GM12875 (cell line): ENCODE measurements at regions not wholly inside any gene's neighbourhood (a gene's known extent, or its start where the extent isn't known, plus 50 kb on each side); places are given as distances from the start of the nearest gene placed in this dataset.

Experiments
- H3K4me3 ChIP-seq: one replicate; pipeline ENCODE4 v1.5.1; 2011; ENCODE audit warnings: low read depth, low read length, control low read depth
- TF ChIP-seq, protein P1 (sequence below): IDR thresholded peaks from 2 replicates; pipeline ENCODE4 v1.5.1; 2011; ENCODE audit warnings: low read depth, mild to moderate bottlenecking, control low read depth, inconsistent platforms, low read length, moderate library complexity, borderline replicate concordance; ENCODE audit not compliant: insufficient read depth

DNA sequence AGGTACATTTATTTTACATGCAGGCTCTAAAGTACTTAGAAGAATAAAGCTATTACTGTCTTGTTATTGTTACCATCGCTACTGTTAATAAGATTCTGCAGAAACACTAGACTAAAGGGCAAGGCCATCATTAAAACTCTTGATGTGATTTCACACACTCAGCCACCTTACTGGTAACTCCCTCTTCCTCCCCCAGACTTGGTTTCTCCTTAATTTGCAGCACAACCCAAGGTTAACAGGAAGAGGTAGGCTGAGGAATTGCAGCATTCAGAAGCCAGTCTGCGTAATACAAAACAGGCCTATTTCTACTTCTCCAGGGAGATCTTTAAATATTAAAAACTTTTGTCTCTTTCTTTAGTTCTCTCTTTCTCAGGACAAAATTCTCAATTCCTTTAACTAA lies 210.3 kb downstream of the BTG1 start:
- TF ChIP-seq, protein P1, sequence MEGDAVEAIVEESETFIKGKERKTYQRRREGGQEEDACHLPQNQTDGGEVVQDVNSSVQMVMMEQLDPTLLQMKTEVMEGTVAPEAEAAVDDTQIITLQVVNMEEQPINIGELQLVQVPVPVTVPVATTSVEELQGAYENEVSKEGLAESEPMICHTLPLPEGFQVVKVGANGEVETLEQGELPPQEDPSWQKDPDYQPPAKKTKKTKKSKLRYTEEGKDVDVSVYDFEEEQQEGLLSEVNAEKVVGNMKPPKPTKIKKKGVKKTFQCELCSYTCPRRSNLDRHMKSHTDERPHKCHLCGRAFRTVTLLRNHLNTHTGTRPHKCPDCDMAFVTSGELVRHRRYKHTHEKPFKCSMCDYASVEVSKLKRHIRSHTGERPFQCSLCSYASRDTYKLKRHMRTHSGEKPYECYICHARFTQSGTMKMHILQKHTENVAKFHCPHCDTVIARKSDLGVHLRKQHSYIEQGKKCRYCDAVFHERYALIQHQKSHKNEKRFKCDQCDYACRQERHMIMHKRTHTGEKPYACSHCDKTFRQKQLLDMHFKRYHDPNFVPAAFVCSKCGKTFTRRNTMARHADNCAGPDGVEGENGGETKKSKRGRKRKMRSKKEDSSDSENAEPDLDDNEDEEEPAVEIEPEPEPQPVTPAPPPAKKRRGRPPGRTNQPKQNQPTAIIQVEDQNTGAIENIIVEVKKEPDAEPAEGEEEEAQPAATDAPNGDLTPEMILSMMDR = no peak
- H3K4me3 ChIP-seq = no peak overlapping the region

DNA sequence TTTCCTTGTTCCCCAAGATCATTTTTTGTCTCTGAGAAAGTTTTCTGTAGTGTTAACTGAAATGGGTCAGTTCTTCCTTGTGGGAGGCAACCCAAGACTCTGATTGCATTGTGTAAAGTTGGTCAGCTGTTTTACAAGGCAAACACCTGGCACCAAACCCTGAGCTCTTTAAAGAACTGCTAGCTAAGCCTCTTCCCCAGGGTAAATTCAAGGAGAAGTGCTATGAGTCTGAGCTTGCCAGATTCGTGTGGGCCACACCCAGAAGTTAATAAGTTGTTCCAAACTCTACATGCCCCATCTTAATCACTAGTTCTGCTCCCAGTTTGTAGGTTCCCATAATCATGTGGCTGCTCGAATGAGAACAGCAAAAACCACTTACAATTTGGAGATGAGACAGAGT lies 214.5 kb downstream of the BTG1 start:
- TF ChIP-seq, protein P1 = no peak
- H3K4me3 ChIP-seq = no peak overlapping the region

DNA sequence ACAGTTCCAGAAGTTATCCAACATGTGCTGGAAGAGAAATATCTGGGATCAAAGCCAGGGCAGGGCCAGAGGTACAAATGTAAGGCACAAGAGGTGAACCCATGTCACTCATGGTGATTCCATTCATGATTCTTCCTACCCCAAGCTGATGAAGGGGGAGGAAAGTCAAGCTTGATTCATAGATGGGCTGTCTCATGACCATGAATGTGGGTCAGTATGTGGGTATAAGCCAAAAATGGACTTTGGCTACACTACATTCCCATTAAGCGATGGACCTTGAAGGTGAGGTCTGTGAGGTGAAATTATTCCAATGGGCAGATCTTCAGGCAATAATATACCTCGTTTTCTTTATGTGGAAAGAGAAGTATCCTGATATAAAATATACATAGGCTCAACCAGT lies 217.1 kb downstream of the BTG1 start:
- H3K4me3 ChIP-seq = no peak overlapping the region

DNA sequence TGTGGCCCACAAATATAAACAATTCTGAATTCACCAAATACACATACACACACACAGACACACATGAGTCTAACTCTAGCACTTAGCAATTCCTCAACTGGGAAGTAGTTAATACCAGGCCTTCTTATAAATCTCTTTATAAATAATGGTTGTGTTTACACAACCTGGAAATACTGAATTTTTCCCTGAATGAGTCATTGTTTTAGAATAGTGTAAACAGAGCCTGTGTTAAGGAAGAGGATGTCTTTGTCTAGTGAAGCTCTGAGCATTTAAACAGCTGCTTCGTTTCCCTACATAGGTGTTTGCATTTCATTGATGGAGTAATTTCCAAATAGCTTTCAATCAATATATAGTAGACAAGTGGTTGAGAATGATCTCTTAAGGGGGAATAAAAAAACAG lies 218.8 kb downstream of the BTG1 start:
- TF ChIP-seq, protein P1 = no peak

More for the DNA sequence above, 217.1 kb downstream of the BTG1 start:
- TF ChIP-seq, protein P1 = no peak

DNA sequence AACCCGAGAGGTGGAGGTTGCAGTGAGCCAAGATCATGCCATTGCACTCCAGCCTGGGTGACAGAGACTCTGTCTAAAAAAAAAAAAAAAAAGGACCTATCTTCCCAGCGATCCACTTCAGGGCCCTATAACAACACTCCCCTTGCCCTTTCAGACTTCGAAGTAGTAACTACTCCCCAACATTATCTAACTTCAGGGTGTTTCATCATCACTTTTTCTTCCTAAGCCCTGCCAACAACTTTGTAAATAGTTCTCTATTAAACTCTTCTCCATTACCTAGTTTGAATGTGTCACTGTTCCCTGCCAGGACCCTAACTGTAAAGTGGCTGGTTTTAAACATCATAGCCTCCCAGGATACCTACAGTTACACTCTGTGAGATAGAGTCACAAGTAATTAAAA lies 220.8 kb downstream of the BTG1 start:
- no peak overlapping the region for H3K4me3 ChIP-seq
- TF ChIP-seq, protein P1 = no peak

More for the DNA sequence above, 218.8 kb downstream of the BTG1 start:
- no peak overlapping the region for H3K4me3 ChIP-seq

DNA sequence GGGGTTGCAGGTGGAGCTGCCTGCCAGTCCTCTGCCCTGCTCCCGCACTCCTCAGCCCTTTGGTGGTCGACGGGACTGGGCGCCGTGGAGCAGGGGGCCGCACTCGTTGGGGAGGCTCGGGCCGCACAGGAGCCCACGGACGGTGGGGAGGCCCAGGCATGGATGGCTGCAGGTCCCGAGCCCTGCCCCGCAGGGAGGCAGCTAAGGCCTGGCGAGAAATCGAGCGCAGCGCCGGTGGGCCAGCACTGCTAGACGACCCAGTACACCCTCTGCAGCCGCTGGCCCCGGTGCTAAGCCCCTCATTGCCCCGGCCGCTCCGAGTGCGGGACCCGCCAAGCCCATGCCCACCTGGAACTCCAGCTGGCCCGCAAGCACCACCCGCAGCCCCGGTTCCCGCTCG lies 221.8 kb downstream of the BTG1 start:
- no peak overlapping the region for H3K4me3 ChIP-seq
- TF ChIP-seq, protein P1 = no peak

DNA sequence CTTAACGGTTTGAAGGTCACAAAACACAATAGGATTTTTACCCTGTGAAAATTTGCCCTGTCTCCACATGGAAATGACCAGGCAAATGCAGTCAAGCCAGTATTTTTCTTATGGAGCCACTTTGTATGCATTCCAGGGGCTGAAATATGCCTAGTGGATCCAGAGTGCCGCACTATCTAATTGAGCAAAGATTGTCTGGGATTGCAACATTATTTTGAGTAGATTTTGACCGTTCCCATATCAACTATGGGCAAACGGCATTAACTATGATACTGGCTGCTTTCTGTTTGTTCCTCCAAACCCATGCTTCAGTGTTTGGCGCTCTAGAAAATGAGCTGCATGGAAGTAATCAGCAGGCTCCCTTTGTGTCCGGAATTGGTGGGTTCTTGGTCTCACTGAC lies 223.0 kb downstream of the BTG1 start:
- no peak overlapping the region for H3K4me3 ChIP-seq
- TF ChIP-seq, protein P1 = no peak
